Esophagus (tissue), 2 donors: ENCODE measurements at regions not wholly inside any gene's neighbourhood (a gene's known extent, or its start where the extent isn't known, plus 50 kb on each side); places are given as distances from the start of the nearest gene placed in this dataset.

ENCODE experiments used
- H3K27ac ChIP-seq, 2 donors: one replicate each; pipeline ENCODE4 v1.5.1; 2013; ENCODE audit warnings: low read depth in 2 of 2, mild to moderate bottlenecking in 2 of 2, inconsistent platforms in 1 of 2, low read length in 1 of 2, moderate library complexity in 1 of 2
- H3K27me3 ChIP-seq, 2 donors: one replicate each; pipeline ENCODE4 v1.6.1; 2013; ENCODE audit warnings: low read length in 2 of 2, control low read depth in 1 of 2, mild to moderate bottlenecking in 1 of 2; ENCODE audit not compliant: insufficient read depth in 2 of 2, control insufficient read depth in 1 of 2
- H3K36me3 ChIP-seq, 2 donors: one replicate each; pipeline ENCODE4 v1.6.1; 2013; ENCODE audit warnings: low read length in 1 of 2; ENCODE audit not compliant: control insufficient read depth in 2 of 2, insufficient read depth in 2 of 2
- H3K4me1 ChIP-seq, 2 donors: one replicate each; pipeline ENCODE4 v1.6.1; 2013; ENCODE audit warnings: low read length in 1 of 2; ENCODE audit not compliant: control insufficient read depth in 2 of 2, insufficient read depth in 2 of 2
- H3K4me3 ChIP-seq, 2 donors: one replicate each; pipeline ENCODE4 v1.5.1; 2013; ENCODE audit warnings: low read length in 2 of 2, mild to moderate bottlenecking in 2 of 2, low read depth in 1 of 2, moderate library complexity in 1 of 2
- H3K9me3 ChIP-seq, 2 donors: one replicate each; pipeline ENCODE4 v1.6.1; 2013; ENCODE audit warnings: mild to moderate bottlenecking in 2 of 2, low read depth in 1 of 2, low read length in 1 of 2, moderate library complexity in 1 of 2; ENCODE audit not compliant: control insufficient read depth in 2 of 2, insufficient read depth in 1 of 2
- WGBS, 2 donors: extraction: QIAGEN DNeasy Blood & Tissue Kit; methylation state at CpG; one replicate each; pipeline ENCODE4 v1.1.7; 2013; 5-methylcytosine and 5-hydroxymethylcytosine counted together
- donor health status: healthy with polysubstance abuse.
- donor health status: Bipolar disorder and iron deficiency.

- WGBS, 2 donors, result 28 to 31% methylated on average over 1 of the region's 1 CpG
- H3K27ac ChIP-seq, result no peak overlapping the region
- H3K4me1 ChIP-seq, result no peaks in the 10 kb centered on the region
- H3K9me3 ChIP-seq, result peaks cover 0 to 2% of the 10 kb centered on the region in 2 donors
- H3K27me3 ChIP-seq, result no peaks in the 10 kb centered on the region
- H3K36me3 ChIP-seq, result no peaks in the 10 kb centered on the region
- H3K4me3 ChIP-seq, result no peak overlapping the region
Observed at GRCh38 chr7:69162326-69162725, 435.9 kb upstream of the AUTS2 start.

GRCh38 chr7:69162931-69163670 lies 435.2 kb upstream of the AUTS2 start:
- Histone ChIP-seq H3K27ac (no peak overlapping the region), H3K4me3 (no peak overlapping the region), H3K9me3 (peaks cover 0 to 2% of the 10 kb centered on the region in 2 donors), H3K4me1 (no peaks in the 10 kb centered on the region), H3K27me3 (no peaks in the 10 kb centered on the region), H3K36me3 (no peaks in the 10 kb centered on the region)
- WGBS, 2 donors, result 58 to 59% methylated on average over 8 of the region's 8 CpGs

- Histone ChIP-seq H3K4me1 (no peaks in the 10 kb centered on the region), H3K27ac (no peak overlapping the region), H3K9me3 (peaks cover 2% of the 10 kb centered on the region in 2 donors), H3K27me3 (no peaks in the 10 kb centered on the region), H3K4me3 (no peak overlapping the region), H3K36me3 (no peaks in the 10 kb centered on the region)
- 51 to 71% methylated on average over 7 of the region's 7 CpGs for WGBS, 2 donors
Observed at GRCh38 chr7:69166979-69167516, 431.2 kb upstream of the AUTS2 start.

- Histone ChIP-seq H3K27ac (no peak overlapping the region), H3K4me3 (no peak overlapping the region), H3K27me3 (no peaks in the 10 kb centered on the region), H3K36me3 (no peaks in the 10 kb centered on the region), H3K4me1 (no peaks in the 10 kb centered on the region), H3K9me3 (peaks cover 2% of the 10 kb centered on the region in 2 donors)
- WGBS, 2 donors, result 41 to 58% methylated on average over 1 of the region's 1 CpG
Observed at GRCh38 chr7:69169386-69169785, 428.9 kb upstream of the AUTS2 start.

- H3K4me3 ChIP-seq, result no peak overlapping the region
- no peaks in the 10 kb centered on the region for H3K4me1 ChIP-seq
- peaks cover 0 to 2% of the 10 kb centered on the region in 2 donors for H3K9me3 ChIP-seq
- H3K36me3 ChIP-seq, result no peaks in the 10 kb centered on the region
- H3K27me3 ChIP-seq, result no peaks in the 10 kb centered on the region
- H3K27ac ChIP-seq, result no peak overlapping the region
- 69 to 84% methylated on average over 10 of the region's 10 CpGs for WGBS, 2 donors
Observed at GRCh38 chr7:69172357-69173077, 425.8 kb upstream of the AUTS2 start.

GRCh38 chr7:69173341-69173740 lies 424.9 kb upstream of the AUTS2 start:
- Histone ChIP-seq H3K4me1 (no peaks in the 10 kb centered on the region), H3K27ac (no peak overlapping the region), H3K4me3 (no peak overlapping the region), H3K36me3 (no peaks in the 10 kb centered on the region), H3K9me3 (peaks cover 0 to 2% of the 10 kb centered on the region in 2 donors), H3K27me3 (no peaks in the 10 kb centered on the region)
- 79 to 83% methylated on average over 4 of the region's 4 CpGs for WGBS, 2 donors

- H3K9me3 ChIP-seq, result no peaks in the 10 kb centered on the region
- no peaks in the 10 kb centered on the region for H3K36me3 ChIP-seq
- H3K27me3 ChIP-seq, result no peaks in the 10 kb centered on the region
- 78 to 80% methylated on average over 1 of the region's 1 CpG for WGBS, 2 donors
- no peak overlapping the region for H3K4me3 ChIP-seq
- H3K27ac ChIP-seq, result no peak overlapping the region
- H3K4me1 ChIP-seq, result no peaks in the 10 kb centered on the region
Observed at GRCh38 chr7:69173846-69174245, 424.4 kb upstream of the AUTS2 start.

GRCh38 chr7:69176841-69177240 lies 421.4 kb upstream of the AUTS2 start:
- H3K27me3 ChIP-seq, result no peaks in the 10 kb centered on the region
- H3K27ac ChIP-seq, result no peak overlapping the region
- 74 to 76% methylated on average over 2 of the region's 2 CpGs for WGBS, 2 donors
- H3K9me3 ChIP-seq, result no peaks in the 10 kb centered on the region
- no peaks in the 10 kb centered on the region for H3K36me3 ChIP-seq
- H3K4me1 ChIP-seq, result no peaks in the 10 kb centered on the region
- no peak overlapping the region for H3K4me3 ChIP-seq

- H3K4me1 ChIP-seq, result no peaks in the 10 kb centered on the region
- H3K36me3 ChIP-seq, result no peaks in the 10 kb centered on the region
- no peak overlapping the region for H3K4me3 ChIP-seq
- H3K9me3 ChIP-seq, result no peaks in the 10 kb centered on the region
- peak overlapping the region; percentile 11 to 27 for H3K27ac ChIP-seq
- 48% methylated on average over 5 of the region's 5 CpGs for WGBS, 2 donors
- H3K27me3 ChIP-seq, result no peaks in the 10 kb centered on the region
Observed at GRCh38 chr7:69177461-69177861, 420.8 kb upstream of the AUTS2 start.
